DMS53 treated with DMSO at 0.1 percent for 48 hours (cell line): ENCODE measurements at regions not wholly inside any gene's neighbourhood (a gene's known extent, or its start where the extent isn't known, plus 50 kb on each side); places are given as distances from the start of the nearest gene placed in this dataset.

Experiments used
- DNase-seq: peaks from one replicate; lab custom pipeline; 2025; ENCODE audit not compliant: unreplicated experiment; lab: John Stamatoyannopoulos, UW

- DNase-seq, result no peak
These were observed 93.2 kb upstream of the NKX1-1 start for GRCh38 chr4:1499465-1499864.

GRCh38 chr4:1497189-1497801, 91.1 kb upstream of the NKX1-1 start:
- no peak for DNase-seq

GRCh38 chr4:1496116-1496642, 89.9 kb upstream of the NKX1-1 start:
- DNase-seq, result no peak

- no peak for DNase-seq
These were observed 89.3 kb upstream of the NKX1-1 start for GRCh38 chr4:1495416-1496115.

GRCh38 chr4:1494416-1495315, 88.4 kb upstream of the NKX1-1 start:
- no peak for DNase-seq

GRCh38 chr4:1493540-1494287, 87.5 kb upstream of the NKX1-1 start:
- DNase-seq, result no peak

GRCh38 chr4:1492651-1493539, 86.7 kb upstream of the NKX1-1 start:
- no peak for DNase-seq

- no peak for DNase-seq
These were observed 85.9 kb upstream of the NKX1-1 start for GRCh38 chr4:1492142-1492457.

GRCh38 chr4:1491328-1492141, 85.3 kb upstream of the NKX1-1 start:
- DNase-seq, result no peak

- no peak for DNase-seq
These were observed 84.5 kb upstream of the NKX1-1 start for GRCh38 chr4:1490654-1491327.

- DNase-seq, result no peak
These were observed 83.9 kb upstream of the NKX1-1 start for GRCh38 chr4:1490011-1490653.

GRCh38 chr4:1489639-1489995, 83.4 kb upstream of the NKX1-1 start:
- no peak for DNase-seq

- DNase-seq, result no peak
These were observed 82.8 kb upstream of the NKX1-1 start for GRCh38 chr4:1488831-1489638.

- no peak for DNase-seq
These were observed 82.1 kb upstream of the NKX1-1 start for GRCh38 chr4:1488357-1488756.

- no peak for DNase-seq
These were observed 81.5 kb upstream of the NKX1-1 start for GRCh38 chr4:1487761-1488160.

GRCh38 chr4:1487106-1487505, 80.9 kb upstream of the NKX1-1 start:
- no peak for DNase-seq

- no peak for DNase-seq
These were observed 79.0 kb upstream of the NKX1-1 start for GRCh38 chr4:1485280-1485679.

GRCh38 chr4:1480720-1481119, 74.5 kb upstream of the NKX1-1 start:
- no peak for DNase-seq
